ENCODE measurements at regions not wholly inside any gene's neighbourhood (a gene's known extent, or its start where the extent isn't known, plus 50 kb on each side); places are given as distances from the start of the nearest gene placed in this dataset.
"Not testable (repeated sequence)": the region's sequence is repeated elsewhere in the genome, so short reads cannot be mapped to it uniquely, and the experiment has no call there.

DNA sequence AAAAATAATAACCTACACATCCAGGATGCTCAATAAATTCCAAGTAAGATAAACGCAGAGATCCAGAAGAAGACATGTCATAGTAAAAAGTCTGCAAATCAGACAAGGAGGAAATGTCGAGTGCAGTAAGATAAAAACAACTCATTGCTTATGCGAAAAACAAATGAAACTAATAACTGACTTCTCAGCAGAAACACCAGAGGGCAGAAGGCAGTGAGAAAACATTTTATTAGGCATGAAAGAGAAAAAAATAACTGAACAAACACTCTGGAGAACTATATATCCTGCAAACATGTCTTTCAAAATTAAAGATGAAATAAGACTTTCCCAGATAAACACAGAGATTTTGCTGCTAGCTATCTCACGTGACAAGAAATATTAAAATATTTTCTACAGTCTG lies 201.3 kb upstream of the CTSO start:
- FAIRE-seq: no peak

DNA sequence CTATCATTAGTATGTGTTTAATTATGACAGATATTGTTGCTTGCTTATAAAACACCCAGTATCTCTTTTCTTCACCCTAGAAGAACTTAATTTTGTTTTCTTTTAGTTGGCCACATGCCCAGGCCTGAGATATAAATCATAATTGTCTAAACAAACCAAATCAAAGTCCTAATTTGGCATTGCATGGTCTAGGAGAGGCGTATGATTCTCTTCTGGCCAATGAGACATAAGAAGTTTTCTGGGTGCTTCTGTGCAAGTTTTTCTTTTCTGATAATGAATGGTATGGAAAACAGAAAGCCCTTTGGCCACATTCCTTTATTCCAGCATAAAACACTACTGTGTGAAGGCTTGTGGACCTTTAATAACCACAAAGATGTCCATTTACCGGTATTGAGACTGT lies 192.9 kb upstream of the CTSO start:
- peak; percentile 93 for FAIRE-seq

DNA sequence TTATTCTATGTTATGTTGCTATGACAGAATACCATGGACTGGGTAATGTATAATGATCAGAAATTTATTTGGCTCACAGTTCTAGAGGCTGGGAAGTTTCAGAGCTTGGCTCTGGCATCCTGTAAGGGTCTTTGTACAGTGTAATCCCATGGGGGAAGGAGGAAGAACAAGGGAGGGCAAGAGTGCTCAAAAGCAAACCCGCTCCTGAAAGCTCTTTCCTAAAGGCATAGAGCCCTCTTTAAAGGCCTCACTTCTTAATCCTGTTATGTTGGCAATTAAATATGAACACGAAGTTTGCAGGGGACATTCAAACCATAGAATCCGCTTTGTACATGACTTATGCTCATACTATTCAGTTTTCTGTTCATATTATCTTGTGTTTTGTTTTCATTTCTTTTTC lies 191.3 kb upstream of the CTSO start:
- FAIRE-seq: no peak

DNA sequence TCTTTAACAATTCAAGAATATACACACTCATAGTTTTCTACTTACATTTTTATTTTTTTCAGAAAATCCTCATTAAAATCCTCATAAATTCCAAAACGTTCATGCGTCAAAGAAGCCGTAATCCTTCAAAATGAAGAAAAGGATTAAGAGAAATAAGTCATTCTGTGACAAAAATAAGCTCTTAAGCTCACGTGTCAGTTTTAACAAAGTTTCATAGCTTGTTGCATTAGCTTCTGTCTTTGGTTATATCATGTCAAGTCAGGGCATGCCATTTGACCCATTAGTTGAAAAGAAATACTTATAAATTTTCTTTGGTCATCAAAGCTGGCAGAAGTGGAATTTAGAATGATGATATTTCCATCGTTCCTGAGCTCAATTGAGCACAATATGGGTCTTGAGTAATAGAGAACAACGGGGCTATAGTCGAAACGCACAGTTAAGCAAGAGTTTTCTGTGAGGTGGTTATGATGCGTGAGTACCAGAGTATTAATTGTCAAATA lies 185.2 kb upstream of the CTSO start:
- FAIRE-seq: no peak

DNA sequence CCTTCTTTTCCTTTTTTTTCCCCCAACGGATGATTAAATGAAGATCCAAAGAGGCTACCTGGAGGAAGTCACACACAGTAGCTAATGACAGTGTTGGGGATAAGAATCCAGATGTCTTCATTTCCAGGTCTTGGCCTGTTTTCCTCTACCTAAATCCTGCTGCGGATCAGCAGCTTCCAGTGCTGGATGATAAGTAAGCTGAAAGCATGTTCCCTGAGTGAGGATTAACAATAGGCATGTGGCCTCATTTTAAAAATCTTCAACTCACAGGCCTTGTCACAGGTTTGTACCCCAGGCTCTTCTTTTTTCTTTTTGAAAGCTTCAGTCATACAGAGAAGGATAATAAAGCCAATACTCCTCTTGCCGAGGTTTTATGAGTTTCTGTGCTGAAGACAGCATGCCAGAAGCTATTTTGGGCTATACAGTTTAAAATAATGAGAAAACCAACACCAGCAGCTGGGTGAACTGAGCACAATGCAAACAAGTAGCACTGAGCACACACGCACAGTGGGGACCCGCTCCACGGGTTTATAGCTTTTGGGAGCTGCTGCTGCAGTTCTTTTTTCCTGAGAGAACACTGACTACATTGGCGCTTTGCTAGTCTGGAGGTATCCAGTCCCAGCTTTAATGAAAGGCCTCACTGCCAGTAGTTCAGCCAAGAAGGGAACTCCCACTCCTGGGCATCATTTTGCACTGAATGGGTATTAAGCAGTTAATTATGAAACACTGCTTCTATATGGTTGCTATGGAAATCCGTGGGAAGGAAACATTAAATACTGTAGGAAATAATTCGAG lies 184.2 kb upstream of the CTSO start:
- no peak for FAIRE-seq

DNA sequence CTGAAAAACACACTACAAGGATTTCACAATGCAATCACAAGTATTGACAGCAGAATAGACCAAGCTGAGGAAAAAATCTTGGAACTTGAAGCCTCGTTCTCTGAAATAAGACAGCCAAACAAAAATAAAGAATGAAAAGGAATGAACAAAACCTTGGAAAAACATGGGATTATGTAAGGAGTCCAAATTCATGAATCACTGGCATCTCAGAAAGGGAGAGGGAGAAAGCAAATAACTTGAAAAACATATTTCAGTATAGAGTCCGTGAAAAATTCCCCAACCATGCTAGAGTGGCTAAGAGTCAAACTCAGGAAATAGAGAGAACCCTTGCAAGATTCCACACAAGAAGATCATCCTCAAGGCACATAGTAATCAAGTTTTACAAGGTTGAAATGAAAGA lies 178.5 kb upstream of the CTSO start:
- no peak for FAIRE-seq

DNA sequence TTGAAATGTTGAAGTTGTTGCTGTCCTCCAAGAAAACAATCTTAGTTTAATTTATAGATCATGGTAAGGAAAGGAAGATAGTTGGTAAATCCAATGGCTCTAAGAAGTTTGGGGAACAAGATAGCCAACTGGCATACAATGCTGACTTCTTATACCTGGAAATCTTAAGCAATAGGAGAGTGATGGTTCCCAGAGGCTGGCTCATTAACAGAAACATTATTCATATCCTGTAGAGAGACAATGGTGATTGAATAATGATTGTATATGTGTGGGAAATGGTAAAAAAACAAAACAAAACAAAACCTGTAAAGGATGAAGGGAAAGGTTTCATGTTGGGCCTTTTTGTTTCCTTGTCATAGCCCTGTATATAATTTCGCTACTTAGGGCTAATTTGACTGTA lies 174.9 kb upstream of the CTSO start:
- FAIRE-seq: no peak

DNA sequence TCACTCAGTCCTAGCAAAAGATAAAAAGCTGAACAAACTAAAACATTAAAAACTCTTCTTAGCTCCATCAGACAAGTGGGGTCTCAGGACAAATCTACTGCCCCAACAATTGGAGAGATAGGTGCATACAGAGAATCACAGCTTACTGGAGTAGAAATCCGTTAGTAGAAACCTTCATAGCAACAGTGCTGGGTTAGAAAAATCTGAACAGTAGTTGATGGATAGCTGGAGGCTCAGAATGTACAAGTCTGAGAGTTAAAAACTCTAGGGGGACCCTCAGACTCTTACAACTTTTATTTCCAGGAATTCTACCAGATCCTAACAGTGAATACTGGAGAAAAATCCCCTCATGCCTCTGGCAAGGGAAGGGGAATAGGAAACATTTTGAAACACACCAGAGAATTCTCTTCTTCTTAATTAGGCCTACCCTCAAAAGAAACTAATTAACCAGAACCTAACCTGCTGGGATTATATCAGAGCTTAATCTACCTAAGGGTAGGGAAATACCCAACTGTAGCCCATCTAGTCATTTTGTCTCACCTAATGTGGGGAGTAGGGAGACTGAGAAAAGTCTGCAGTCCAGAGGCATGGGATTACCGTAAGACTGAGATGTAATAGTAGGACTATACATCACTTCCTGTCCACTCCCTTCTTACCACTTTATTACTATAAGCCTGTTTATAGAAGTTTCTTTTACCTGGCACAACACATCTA lies 165.0 kb upstream of the CTSO start:
- FAIRE-seq: no peak

DNA sequence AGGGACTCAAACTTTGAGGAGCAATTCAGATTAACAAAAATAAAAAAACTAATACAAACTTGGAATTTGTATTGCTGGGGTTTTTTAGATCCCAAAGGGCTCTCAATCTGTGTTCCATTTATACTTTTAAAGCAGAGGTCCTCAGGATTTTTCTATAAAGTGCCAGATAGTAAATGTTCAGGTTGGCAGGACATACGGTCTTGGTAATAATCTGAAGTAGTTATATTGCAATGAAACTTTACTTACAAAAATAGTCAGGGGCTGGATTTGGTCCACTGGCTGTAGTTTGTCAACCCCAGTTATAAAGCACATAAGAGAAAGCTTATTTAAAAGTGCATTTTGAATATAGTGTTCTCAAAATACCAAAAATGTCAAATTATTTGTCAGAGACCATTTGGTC lies 164.1 kb upstream of the CTSO start:
- FAIRE-seq: no peak

DNA sequence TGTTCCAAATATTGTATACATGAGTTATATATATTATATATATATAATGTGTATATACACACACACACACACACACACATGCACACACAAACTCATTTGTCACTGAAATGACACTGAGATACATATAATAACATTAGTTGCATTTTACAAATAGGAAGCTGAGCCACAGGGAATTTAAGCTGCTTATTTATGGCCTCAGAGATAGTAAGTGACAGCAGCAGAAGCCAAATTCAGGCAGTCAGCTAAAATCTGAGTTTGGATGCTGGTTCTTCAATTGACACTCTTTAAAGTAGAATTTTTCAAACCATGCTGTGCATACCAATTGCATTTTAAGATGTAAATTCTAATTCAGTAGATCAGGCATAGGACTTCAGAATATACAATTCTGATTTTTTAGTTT lies 163.3 kb upstream of the CTSO start:
- FAIRE-seq: no peak

DNA sequence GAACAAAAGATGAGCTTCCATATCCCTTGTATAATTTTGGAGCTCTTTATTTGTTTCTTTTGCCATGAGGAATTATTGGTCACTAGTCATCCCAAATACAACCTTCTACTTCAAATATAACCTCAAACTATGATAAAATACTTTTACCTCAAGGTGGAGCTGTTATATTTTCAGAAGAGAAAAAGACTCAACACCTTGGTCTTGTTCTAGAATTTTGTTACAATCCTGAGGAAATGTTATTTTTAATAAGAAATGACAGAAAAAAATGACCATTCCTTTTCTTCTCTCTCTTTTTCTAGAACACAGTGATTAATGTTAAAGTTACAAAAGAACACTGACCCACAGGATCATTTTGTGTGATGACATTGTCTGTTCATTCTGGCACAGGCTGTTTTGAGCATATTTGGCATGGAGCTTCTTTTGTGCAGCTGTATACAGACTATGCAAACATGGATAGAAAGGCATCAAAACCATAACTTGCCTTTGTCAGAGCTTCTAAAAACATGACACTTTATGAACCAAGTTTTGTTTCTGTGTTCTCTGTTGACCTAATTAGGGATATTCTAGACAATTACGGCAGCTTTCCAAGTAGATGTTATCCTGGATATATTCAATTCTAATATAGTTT lies 159.6 kb upstream of the CTSO start:
- FAIRE-seq: peak; percentile 89

DNA sequence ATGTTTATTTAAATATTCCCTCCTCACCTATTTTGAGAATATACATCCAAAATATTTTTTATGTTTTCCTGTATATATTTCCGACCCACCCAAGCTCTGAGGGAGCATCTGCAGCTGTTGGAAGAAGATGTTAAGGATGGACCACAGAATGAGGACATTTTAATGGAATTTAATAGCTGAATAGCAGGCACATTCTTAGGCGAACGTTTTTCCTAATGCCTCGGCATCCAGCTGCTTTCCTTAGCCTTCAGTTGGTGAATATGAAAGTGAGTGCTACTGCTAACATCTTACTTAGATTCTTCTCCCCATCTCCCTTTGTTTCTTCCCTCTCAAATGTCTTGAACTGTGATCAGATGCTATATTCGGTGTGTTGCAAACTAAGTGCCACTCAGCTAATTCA lies 158.0 kb upstream of the CTSO start:
- no peak for FAIRE-seq

DNA sequence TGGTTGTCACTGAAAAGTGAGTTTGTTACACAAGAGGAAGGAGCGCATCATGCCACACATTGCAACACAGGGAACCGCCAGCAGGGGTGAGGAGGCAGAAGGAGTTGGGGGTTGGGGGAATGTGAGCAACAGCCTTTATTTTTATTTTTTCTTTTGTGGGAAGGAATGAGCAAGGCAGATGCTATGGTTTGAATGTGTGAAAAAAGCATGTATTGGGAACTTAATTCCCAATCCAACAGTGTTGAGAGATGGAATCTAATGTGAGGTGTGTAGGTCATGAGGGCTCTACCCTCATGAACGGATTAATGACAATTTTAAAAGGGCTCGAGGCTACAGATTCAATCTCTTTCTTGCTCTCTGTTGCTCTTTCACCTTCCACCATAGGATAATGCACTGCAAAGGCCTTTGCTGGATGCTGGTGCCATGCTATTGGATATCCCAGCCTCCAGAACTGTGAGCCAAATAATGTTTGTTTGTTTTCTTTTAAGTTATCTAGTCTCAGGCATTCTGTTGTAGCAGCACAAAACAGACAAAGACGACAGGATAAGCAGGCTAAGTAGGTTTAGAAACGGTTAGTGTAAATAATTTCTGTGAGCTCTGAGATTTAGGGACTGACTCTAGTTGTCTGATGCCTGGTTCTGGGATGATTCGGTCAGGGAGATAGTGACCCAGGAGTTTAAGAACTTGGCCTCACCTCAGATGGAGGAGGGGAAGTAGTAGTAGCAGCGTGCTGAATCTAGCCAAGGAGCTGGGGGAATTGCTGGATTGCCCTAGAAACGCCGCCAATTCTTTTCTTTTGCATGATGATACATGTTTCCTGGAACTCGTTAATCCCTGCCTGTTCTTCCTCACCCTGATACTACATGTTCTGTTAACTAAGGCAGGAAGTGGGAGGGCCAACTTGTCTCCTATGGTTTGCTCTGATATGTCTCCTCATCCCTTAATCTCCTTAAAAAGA lies 156.6 kb upstream of the CTSO start:
- FAIRE-seq: no peak

DNA sequence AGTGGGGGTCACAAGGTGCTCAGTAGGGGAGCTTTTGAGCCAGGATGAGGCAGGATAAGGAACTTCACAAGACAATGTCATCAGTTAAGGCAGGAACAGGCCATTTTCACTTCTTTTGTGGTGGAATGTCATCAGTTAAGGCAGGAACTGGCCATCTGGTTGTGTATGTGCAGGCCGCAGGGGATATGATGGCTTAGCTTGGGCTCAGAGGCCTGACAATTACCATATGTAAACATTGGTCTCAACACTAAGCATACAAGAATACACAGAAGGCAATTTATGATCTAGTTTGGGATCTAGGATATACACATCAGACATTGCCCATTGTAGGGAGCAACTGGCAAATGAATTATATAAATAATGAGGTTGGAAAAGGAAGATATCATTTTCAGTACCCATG lies 155.4 kb upstream of the CTSO start:
- not testable (repeated sequence) for FAIRE-seq

DNA sequence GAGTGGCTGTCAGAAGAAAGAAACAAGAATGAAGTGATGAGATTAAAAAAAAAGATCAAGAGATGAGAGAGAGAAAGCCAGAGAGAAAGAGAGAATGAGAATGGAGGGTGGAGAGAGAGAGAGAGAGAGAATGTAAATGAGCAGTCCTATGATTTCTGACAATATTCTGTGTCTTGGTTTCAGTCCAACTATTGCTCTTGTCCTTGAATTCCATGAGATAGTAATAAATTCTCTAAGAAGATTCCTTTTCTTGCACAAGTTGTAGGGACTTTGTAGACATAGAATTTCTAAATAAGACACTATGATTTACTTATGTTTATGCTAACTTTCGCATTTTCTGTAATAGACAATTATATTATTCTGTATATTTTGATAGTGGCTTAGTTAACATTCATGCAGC lies 149.6 kb upstream of the CTSO start:
- FAIRE-seq: no peak

DNA sequence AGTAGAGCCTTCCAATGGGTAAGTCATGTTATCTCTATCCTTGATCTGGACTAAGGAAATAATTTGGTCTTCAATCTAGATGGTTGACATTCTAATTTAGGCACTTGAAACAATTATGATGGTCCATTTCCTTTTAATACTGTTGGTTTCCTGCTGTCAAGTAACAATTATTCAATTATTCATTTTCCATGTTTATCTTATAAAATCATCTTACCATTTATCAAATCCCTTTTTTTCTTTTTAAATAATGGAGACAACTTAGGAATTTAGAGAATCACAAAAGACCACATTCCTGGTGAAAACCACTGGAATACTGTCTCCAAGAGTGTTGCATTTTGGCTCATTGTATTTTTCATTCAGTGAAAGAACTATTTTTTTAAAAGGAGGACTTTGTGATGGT lies 148.7 kb upstream of the CTSO start:
- FAIRE-seq: no peak

DNA sequence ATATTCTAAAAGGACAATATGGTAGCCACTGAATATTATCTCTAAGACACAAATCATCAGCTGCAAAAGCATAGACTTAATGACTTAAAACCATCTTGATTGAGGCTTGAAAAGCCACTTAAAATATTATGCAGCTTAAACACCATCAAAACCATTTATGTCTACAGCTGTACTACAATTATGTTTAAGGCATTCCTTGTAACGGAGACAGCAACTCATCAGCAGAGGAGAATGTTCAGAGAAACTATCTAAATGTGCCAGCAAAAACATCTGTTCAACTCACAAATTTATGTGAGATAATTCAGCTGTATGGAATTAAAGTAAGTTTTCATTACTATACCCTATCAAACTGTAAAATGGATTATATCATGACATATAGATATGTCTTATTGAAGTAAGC lies 147.9 kb upstream of the CTSO start:
- FAIRE-seq: no peak

DNA sequence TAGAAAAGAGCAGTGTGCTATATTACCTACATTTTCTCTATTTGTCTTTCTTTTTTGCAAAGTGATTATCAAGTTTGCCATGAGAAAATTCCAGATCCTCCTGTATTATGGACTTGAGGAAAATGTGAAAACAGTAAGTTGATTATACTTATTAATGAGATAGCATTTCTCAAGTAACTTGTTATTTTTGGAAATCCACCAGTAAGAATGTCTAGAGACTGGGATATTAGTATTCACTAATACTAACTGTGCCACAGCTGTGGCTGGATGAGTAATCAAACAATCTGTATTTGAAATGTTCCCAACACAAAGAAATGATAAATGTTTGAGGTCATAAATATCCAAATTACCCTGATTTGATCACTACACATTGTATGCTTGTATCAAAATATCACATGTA lies 147.0 kb upstream of the CTSO start:
- FAIRE-seq: no peak

DNA sequence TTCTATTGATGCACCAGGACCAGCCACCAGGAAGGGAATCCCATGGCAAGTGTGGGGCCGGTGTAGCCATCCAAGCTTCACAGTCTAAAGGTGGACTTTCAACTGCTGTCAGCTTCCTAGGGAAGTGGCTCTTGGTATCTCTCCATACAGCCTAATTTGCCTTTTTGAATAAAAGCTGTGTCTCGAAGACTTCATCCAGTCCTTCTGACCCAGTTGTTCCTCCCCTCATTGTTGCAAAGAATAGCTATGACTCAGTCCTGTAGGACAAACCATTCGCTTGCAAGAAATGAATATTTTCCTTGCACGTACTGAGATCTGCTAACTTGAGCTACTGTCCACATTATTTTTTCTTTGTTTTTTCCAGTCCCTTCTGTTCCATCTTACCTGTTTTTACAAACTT lies 145.1 kb upstream of the CTSO start:
- FAIRE-seq: no peak

DNA sequence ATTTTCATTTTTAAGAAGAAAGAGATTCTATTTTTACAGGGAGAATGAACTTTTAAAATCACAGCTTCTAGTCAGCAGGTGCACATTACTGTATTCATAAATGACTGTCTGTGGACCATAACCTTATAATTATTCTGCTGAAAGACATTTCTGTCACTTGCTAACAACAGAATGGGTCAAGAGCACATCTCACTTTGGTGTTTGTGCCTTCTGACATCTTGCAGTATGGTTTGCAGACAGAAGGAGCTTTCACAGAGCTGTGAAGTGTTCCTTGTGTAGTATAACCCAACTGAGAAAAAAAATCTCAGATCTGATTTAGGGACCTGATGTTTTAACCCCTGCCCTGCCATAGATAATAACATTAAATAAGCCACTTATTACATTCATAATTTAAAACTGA lies 131.4 kb upstream of the CTSO start:
- FAIRE-seq: no peak

DNA sequence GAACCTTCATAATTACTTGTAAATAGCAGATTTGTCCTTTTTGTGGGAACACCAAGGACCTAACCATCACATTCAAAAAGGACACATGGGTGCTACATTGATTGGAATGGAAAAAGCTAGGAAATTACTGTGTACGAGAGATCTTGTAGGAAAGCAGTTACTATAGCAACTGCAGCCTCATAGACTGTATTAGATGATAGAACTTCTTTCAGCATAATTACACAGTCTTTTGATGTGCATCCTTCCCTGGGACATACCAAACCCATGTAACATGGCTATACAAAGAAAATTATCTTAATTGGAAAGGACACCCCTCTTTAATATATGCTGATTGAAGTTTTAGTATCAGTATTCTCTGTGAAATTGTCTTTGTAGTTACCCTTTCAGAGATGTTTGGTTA lies 130.7 kb upstream of the CTSO start:
- FAIRE-seq: no peak

DNA sequence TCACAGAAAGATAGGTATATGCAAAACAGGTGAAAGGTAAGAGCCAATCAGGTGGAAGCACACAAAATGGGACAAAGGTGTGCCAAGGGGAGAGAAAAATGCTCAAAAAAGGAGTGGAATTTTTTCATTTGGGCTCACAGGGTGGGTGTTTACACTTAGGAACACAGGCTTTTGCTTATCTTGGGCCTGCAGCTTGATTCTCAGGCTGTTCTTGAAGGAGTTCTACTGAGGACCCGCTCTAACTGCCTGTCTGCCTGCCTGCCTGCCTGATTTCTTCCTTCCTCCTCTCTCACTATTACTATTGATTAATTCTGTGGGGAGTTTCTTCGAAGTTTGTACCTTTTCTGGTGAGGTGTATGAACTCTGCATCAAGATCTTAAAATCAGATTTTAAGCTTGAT lies 120.3 kb upstream of the CTSO start:
- no peak for FAIRE-seq

DNA sequence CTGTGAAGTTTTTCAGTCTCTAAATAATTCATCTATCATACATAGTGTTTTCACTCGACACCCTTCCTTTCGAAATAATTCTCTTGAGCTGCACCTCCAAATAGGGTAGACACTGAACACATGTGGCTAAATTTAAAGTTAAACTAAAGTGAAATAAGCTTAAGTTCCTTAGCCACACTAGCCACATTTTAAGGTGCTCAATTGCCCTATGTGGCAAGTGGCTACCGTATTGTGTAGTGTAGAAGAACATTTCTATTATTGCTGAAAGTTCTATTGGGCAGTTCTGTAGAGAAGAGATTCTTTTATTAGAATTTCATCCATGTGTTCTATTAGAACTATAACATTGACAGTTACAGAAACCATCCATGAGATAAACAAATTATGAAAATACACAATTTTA lies 107.0 kb upstream of the CTSO start:
- FAIRE-seq: no peak

All from endometrium (tissue), 2 donors.